ENCODE measurements at regions not wholly inside any gene's neighbourhood (a gene's known extent, or its start where the extent isn't known, plus 50 kb on each side); places are given as distances from the start of the nearest gene placed in this dataset.

GRCh38 chr5:54626407-54626806 lies 108.8 kb downstream of the SNX18 start:
- no peak for DNase-seq (ENCODE audit: low spot score)
- no peak for TF ChIP-seq CTCF (IDR thresholded peaks at IDR 0.05; ENCODE audit: extremely low read depth, missing control alignments)

GRCh38 chr5:54624805-54625568 lies 107.4 kb downstream of the SNX18 start:
- no peak for TF ChIP-seq CTCF (IDR thresholded peaks at IDR 0.05; ENCODE audit: extremely low read depth, missing control alignments)
- no peak for DNase-seq (ENCODE audit: low spot score)

GRCh38 chr5:54621709-54622108 lies 104.2 kb downstream of the SNX18 start:
- no peak for TF ChIP-seq CTCF (IDR thresholded peaks at IDR 0.05; ENCODE audit: extremely low read depth, missing control alignments)
- DNase-seq (ENCODE audit: low spot score), result no peak

- no peak for DNase-seq (ENCODE audit: low spot score)
These were observed 103.5 kb downstream of the SNX18 start for GRCh38 chr5:54621048-54621447.

GRCh38 chr5:54620141-54620933 lies 102.8 kb downstream of the SNX18 start:
- TF ChIP-seq CTCF (IDR thresholded peaks at IDR 0.05; ENCODE audit: extremely low read depth, missing control alignments), result no peak
- DNase-seq (ENCODE audit: low spot score), result no peak

More at GRCh38 chr5:54621048-54621447, 103.5 kb downstream of the SNX18 start:
- TF ChIP-seq CTCF (IDR thresholded peaks at IDR 0.05; ENCODE audit: extremely low read depth, missing control alignments), result no peak

GRCh38 chr5:54619731-54620130 lies 102.2 kb downstream of the SNX18 start:
- no peak for DNase-seq (ENCODE audit: low spot score)
- TF ChIP-seq CTCF (IDR thresholded peaks at IDR 0.05; ENCODE audit: extremely low read depth, missing control alignments), result no peak

GRCh38 chr5:54616518-54617220 lies 99.1 kb downstream of the SNX18 start:
- no peak for DNase-seq (ENCODE audit: low spot score)
- no peak for TF ChIP-seq CTCF (IDR thresholded peaks at IDR 0.05; ENCODE audit: extremely low read depth, missing control alignments)
